ENCODE measurements at regions not wholly inside any gene's neighbourhood (a gene's known extent, or its start where the extent isn't known, plus 50 kb on each side); places are given as distances from the start of the nearest gene placed in this dataset.

- DNase-seq = no peak
These were observed 322.6 kb upstream of the KCNH8 start for GRCh38 chr3:18825665-18826064.

- DNase-seq = no peak
These were observed 335.0 kb upstream of the KCNH8 start for GRCh38 chr3:18813300-18813699.

GRCh38 chr3:18812316-18812715 lies 336.0 kb upstream of the KCNH8 start:
- no peak for DNase-seq

GRCh38 chr3:18810306-18810661 lies 338.0 kb upstream of the KCNH8 start:
- DNase-seq = no peak

GRCh38 chr3:18809640-18810305 lies 338.5 kb upstream of the KCNH8 start:
- no peak for DNase-seq

GRCh38 chr3:18808429-18808828 lies 339.9 kb upstream of the KCNH8 start:
- DNase-seq = no peak

GRCh38 chr3:18807593-18807992 lies 340.7 kb upstream of the KCNH8 start:
- no peak for DNase-seq

- no peak for DNase-seq
These were observed 341.7 kb upstream of the KCNH8 start for GRCh38 chr3:18806633-18807032.

GRCh38 chr3:18797378-18797777 lies 350.9 kb upstream of the KCNH8 start:
- no peak for DNase-seq

GRCh38 chr3:18795078-18795477 lies 353.2 kb upstream of the KCNH8 start:
- no peak for DNase-seq

- no peak for DNase-seq
These were observed 356.6 kb upstream of the KCNH8 start for GRCh38 chr3:18791752-18792151.

- no peak for DNase-seq
These were observed 357.1 kb upstream of the KCNH8 start for GRCh38 chr3:18791182-18791581.

GRCh38 chr3:18790384-18790783 lies 357.9 kb upstream of the KCNH8 start:
- no peak for DNase-seq

GRCh38 chr3:18789734-18790133 lies 358.6 kb upstream of the KCNH8 start:
- DNase-seq = no peak

- no peak for DNase-seq
These were observed 360.9 kb upstream of the KCNH8 start for GRCh38 chr3:18787441-18787840.

GRCh38 chr3:18786650-18787323 lies 361.5 kb upstream of the KCNH8 start:
- no peak for DNase-seq

GRCh38 chr3:18782191-18782590 lies 357.1 kb upstream of the SATB1 start:
- DNase-seq = no peak

- no peak for DNase-seq
These were observed 355.8 kb upstream of the SATB1 start for GRCh38 chr3:18780959-18781358.

GRCh38 chr3:18779704-18780103 lies 354.6 kb upstream of the SATB1 start:
- DNase-seq = no peak

- no peak for DNase-seq
These were observed 353.5 kb upstream of the SATB1 start for GRCh38 chr3:18778598-18778997.

GRCh38 chr3:18778094-18778493 lies 353.0 kb upstream of the SATB1 start:
- DNase-seq = no peak

GRCh38 chr3:18775501-18775900 lies 350.4 kb upstream of the SATB1 start:
- no peak for DNase-seq

GRCh38 chr3:18774319-18775088 lies 349.4 kb upstream of the SATB1 start:
- no peak for DNase-seq
